Muscle of arm (tissue), 1 donor: ENCODE measurements at regions not wholly inside any gene's neighbourhood (a gene's known extent, or its start where the extent isn't known, plus 50 kb on each side); places are given as distances from the start of the nearest gene placed in this dataset.

Experiments
- DNase-seq: peaks from one replicate; pipeline ENCODE4 v3.0.0-alpha.2; 2013

DNA sequence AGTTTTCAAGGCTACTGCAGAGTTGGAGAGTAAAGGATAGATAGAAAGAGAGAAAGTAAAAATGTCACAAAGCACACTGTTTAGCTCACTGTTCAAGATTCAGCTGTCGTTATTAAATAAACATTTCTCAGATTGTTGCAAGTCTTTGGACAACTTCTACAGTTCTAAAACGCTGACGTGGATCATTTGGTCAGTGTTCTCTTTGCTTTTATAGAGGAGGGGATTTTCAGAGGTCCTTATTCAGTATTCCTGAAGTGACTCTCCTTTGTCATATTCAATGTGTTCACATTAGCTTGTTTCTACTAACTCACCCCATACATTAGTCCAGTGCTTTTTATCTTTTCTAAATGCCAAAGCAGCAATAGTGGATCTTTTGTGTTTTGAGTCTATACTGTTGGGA is 154.7 kb upstream of the ARGLU1 start:
- no peak for DNase-seq

DNA sequence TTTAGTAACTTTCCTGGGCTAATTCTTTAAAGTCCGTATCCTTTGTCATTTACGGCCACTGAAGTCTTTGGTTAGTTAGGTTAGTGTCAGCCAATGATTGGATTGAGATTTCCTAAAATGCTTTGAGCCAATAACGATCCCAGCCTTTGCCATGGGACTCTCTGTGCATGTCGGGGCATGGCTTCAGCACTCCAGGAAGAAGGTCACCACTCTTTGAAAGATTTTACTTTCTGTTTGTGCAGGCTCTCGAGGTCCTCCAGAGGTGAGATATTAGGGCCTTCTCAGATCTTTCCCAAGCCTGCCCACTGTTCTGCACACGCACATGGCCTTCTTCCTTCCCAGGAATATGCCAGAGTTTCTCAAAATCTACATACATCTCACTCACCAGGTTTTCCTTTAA is 153.7 kb upstream of the ARGLU1 start:
- DNase-seq: no peak

DNA sequence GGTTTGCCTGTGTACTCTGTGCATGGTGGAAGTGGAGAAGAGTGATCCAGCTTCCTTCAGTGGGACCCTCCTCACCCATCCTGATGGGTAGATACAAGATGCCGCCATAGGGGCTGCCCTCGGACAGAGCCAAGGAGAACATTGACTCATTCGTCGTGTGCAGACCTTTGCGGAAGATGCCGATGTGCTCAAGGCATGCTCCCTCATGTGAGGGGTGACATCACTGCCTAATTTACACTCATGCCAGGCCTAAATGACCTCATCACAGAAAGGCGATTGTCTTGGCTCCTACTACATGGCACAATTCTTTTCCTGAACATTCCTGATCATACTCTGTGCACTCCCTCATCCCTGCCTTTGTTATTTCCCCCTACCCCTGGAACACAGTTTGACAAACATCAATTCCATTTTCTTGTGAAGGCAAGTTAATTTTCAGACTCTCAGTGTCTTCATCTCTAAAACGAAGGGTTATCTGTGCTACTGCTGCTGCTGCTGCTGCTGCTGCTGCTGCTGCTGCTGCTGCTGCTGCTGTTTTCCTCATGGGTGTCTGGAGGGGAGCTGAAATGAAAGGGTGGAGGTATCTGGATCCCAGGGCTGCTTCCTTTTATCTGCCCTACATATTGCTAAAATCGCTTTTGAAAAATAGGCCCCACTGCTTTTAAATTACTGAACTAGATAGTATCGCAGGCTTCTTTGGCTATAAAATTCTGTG is 146.5 kb upstream of the ARGLU1 start:
- no peak for DNase-seq

DNA sequence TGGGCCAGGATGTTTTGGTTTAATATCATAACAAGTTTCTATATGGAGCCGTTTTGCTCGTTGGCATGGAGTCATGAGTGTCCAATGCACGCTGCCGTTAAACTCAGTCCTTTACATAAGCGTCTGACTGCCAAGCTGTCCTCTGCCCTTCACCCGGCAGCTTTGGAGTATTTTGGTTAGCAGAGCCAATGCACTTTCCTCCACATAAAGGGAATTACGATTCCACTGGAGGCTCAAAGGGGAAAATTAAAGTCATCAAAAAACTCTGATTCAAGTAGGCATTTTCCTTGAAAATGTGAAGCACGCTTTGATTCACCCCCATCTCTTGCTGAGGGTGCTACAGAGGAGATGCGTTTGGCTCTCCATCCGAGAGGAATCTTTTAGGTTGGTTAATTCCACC is 144.4 kb upstream of the ARGLU1 start:
- no peak for DNase-seq

DNA sequence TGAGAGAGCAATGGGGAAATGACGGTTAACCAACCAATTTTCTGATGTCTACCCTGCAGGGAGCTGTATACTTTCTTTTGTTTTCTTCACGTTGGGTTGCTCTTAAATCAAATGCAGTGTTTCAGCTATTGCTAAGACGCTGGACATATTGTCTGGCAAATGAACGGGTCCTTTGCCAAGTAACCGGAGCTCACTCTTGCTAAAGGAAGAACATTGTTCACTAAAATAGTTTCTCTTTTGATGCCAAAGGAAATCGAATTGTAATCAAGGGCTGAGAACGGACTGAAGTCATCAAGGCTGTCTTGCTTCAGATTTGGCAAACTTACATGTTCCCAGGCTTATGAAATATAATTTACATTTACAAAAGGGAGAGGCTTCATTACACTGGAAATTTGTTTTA is 142.3 kb upstream of the ARGLU1 start:
- peak; percentile 43 for DNase-seq

DNA sequence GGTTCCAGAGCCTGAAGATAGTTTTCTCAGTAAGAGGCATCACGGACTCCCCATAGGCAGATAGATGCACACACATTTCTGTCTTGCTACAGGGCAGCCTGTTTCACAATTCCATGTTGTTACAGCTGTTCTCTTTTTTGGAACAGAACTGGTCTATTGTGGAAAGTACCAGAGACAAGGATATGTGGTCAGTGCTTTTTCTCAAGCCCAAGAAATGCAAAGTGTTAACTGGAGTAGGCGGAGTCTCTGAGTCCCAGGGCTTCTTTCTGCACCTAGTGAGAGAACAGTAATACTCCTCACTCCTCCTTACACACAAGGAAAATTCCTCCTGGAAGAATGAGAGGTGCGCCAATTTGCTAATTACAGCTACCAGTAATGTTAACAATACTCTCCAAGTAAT is 141.6 kb upstream of the ARGLU1 start:
- DNase-seq: no peak

DNA sequence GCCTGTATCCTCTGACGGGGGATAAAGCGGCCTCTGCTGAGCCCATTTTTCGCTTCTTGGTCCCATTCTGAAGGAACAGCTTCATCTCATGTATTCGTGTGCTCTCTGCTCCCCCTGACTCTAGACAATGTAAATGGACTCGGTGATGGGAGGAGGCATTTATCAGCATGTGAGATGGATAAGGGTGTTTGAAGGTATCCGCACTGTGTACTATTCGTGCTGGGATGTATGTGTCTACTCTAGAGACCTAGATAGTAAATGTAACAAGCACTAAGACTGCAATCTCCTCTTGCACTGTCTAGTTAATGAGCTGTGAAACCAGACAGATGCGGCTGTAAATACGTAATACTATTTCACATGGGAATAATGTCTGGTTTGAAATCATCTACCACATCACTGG is 134.6 kb upstream of the ARGLU1 start:
- DNase-seq: no peak

DNA sequence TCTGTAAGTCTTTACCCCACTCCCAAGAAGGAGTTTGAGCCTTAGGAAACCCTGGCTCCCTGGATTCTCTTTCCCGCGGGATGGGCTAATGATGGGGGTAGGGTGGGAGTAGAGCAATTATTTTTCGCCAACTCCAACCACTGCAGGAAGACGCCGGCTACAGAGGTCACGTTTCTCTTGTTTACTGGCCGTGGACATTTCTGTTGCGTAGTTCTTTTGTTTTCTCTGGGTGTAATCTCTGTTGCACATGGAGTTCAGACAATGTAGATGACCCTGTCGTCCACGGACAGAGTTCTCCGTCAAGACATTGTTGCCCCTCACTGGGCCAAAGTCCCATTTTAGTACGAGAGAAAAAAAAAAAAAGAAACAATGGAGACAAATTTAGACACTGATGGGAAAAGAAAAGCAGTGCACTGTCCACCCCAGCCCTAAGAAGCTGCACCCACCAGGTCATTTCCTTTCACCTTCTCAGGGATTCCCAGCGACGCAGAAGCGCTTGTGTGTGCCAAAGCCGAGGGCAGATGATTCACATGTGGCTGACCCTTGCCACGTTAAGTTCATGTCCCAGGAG is 133.9 kb upstream of the ARGLU1 start:
- no peak for DNase-seq

DNA sequence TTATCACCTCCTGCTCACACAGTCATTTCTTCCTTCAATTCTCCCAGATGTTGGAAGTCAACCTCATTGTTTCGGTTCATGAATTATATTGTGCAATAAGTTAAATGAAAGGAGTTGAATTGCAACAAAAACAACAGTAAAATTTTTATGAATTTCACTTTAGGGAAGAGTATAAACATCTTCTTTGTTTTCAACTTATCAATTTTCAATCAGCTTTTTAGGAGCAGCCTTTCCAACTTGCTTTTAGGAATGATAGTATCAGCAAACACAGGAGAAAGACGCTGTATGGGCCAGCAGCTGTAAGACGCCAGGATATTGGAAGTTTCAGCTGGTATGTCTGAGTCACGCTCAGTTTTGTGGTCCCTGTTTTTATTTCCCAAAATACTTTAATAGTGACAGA is 132.5 kb upstream of the ARGLU1 start:
- no peak for DNase-seq

DNA sequence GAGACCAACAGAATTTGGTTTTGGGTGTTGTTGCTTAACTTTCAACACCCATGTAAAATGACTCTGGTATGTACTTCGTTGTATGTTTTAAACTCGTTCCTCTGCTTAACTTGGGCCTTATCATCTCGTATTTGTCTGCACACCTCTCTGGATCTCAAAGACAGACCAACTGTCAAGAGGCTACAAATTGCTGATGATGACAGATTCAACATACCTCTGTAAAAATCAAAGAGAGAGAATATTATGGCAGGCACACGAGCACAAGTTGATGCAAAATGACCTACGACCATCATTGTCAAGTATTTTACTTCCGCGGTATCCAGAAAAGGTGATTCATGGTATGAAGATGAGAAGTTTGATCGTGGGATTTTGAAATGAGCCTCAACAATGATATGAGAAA is 132.1 kb upstream of the ARGLU1 start:
- DNase-seq: no peak

DNA sequence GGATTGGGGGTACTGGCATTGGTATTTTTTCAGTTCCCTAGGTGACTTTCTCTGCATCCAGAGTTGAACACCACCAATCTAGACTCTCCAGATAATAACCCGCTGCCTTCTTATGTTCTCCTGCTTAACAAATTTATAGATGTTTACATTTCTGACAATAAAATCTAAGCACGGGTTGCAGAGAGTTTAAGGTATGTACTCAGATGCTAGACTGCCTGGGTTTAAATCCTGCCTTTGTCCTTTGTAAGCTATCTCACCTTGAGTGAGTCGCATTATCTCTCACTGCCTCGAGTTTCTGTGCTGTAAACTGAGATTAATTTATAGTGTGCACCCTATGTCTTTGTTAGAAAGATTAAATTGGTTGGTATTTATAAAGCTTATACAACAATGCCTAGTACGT is 131.4 kb upstream of the ARGLU1 start:
- no peak for DNase-seq

DNA sequence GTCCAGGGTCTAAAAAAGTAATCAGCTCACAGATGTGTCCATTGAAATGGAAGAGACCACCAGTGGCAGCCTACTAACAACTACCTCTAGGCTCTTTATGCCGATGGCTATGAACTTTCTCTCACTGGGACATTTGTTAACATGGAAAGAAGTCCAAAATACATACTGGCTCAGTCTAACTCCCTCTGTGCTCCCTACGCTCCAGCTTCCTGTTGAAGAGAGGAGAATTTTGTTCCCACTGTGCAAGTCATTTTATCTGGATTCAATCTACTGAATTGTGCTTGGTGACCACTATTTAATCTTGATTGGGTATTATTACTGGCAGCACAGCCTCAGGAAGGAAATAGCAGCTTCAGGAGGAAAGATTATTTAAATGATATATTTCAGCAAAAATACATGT is 128.8 kb upstream of the ARGLU1 start:
- no peak for DNase-seq

DNA sequence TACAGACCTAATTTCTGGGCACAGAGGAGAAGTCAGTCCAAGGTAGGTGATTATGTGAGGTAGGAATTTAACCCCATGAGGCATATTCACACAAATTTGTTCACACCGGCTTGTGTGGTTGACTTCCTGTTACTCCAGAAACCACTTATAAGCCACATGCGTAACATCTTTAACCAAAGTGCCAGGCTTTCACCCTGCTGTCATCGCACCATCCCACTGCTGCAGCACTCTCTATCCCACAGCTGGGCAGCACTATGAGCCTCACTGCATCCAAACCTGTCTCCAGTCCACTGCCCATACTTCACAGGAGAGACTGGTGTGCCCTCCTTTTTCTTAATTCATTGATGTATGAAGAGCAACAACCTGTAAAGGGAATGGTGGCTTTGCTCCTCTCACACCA is 128.2 kb upstream of the ARGLU1 start:
- no peak for DNase-seq

DNA sequence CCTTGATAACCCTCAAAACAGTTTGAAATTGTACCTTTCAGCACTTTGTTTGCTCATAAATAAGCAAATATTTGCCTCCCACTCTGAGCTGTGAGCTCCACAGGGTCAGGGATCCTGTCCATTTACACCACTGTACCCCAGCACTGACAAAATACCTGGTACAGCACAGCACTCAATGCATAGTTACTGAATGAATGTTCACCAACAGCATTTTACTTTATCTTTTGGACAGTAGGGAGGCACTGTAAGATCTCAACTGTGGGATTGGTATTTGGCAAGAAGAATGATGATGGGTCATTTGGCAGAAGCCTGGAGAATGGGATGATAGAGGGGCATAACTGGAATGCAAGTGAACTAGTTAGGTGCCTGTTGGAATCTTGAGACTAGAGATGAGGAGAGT is 127.2 kb upstream of the ARGLU1 start:
- DNase-seq: no peak

DNA sequence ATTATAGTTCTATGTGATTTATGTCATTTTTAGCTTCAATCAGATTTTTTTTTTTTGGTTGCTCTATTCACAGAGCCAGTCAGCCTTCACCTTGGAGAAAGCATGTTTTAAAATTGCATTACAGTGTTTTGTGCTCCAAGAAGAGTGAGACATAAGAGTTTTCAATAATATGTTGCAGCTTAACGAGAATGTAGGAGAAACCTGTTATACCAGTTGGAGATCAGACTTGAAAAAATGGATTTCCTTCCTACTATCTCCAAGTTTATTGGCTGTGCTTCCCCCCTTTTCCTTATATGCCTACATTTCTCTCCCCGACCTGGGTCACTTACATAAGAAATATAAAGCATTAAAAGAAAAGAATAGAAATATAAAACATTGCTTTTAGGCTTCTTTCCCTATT is 123.9 kb upstream of the ARGLU1 start:
- no peak for DNase-seq

DNA sequence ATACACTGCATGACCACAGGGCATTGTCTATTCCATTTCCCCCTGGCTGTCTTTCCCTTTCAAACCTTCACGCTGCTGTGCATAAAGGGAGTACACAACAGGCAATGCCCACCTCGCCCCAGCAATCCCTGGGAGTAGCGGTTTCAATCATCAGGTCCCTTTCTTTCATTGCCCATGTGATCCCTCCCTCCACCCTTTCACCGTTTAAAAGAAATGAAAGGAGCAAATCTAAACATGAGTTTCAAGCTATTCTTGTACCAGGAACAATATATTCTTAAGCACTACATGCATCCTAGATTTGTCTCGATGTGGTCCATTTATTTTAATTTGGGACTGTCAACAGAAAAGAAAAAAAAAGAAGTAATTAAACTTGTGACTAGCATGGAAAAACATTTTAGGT is 123.4 kb upstream of the ARGLU1 start:
- DNase-seq: no peak

DNA sequence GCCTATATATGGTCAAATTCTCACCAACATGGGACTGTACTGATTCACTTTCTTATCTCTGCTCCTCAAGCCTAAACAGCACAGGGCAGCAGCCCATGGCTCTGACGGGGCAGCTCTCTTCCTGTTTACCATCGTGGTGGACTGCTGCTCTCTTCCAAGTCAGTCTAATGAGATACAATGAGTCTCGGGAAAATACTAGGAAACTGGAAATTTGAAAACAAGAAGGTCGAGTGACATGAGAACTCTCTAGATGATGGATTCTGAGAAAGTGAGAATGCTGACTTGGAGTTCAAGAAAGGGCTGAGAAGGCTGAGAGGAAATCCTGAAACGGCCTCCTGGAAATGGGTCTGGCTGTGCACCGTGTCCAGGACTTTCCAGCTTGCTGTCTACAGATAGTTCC is 122.8 kb upstream of the ARGLU1 start:
- DNase-seq: no peak

DNA sequence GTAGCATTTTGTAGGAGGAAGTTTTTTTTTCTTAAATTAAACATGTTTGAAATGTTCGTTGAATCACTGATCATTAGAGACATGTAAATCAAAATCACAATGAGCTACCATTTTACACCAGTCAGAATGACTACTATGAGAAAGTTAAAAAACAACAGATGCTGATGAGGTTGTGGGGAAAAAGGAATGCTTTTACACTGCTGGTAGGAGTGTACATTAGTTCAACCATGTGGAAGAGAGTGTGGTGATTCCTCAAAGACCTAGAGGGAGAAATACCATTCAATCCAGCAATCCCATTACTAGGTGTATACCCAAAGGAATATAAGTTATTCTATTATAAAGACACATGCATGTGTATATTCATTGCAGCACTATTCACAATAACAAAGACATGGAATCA is 122.0 kb upstream of the ARGLU1 start:
- DNase-seq: no peak

DNA sequence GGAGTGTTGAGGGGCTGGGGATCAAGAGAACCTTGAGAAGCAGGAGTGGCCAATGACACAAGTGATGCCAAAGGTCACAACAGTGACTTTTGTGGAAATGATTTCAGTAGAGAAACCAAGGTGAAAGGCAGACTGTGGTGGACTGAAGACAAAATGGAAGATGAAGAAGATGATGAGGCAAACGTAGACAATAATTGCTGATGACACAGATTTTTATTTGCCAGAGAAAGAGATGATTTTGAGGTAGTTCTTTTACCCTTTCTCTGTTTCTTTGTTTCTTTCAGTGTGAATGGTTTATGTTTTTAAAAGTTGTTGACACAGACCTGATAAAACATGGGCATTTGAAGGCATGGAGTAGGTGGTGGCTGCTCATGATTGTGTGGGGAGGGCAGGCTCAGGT is 121.0 kb upstream of the ARGLU1 start:
- DNase-seq: no peak

DNA sequence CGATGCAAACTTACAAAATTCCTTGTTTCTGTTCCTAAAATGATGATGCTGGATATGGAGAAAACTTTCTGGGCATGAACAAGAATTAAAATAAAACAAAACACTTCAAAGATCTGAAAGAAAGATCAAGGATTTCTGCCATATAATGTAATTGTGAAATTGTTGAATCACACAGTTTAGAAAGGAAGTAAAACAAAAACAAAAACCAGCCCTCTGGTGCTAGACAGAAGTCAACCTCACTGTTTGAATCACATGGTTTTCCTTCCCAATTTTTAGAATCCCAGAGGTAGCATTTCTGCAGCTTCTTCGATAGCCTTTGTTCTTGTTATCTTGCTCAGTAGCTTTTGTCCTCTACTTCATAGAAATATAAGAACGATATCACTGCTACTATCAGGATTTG is 118.2 kb upstream of the ARGLU1 start:
- DNase-seq: no peak

DNA sequence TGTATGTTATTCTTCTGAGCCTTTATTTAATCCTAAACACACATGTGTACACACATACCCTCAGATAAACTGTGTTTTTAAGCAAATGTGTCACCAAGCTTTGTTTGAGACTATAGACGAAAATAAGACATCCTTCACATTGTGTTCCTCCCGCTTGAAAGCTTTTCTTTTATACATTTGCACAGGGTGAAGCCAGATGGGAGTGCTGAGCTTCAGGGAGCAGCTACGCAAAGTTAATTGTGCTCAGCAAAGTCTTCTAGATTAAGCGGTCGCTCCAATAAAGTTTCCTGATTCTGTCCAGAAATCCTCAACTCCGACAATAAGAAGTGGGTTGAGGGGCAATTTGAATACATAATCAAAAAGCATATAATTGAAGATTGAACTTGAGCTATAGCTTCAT is 117.2 kb upstream of the ARGLU1 start:
- DNase-seq: no peak

DNA sequence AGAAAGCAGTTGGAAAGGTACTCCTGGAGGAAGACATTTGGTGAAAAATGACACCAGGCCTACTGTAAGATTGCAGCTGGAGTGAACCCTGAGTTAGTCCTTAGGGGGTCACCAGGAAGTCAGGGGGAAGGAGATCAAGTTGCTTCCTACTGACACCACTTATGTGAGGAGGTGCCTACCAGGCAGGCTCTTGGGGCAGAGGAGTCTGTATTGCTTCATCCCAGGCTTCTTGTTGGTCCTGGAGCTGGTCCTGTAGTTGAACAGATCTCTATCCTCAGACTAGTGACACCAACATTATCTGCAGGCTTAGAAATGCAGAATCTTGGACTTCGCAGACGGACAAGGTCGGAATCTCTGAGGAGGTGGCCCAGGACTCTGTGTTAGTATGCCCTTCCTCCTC is 116.0 kb upstream of the ARGLU1 start:
- DNase-seq: no peak

DNA sequence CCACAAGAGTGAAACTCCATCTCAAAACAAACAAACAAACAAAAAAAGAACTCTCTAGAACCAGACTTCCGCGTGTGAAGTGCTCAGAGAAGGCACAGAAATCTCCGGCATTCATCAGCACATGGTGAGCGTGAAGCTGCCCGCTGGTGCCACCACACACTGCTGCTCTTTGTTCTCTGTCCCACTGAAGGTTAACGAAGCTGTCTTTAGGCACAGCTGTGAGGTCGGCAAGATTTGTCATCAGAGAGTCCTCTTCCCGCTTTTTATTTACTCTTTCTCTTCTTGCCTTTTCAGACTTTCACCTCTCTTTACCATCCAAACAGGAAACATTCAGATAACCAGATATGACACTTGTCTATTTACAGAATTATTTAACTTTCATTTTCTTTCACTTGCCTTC is 115.2 kb upstream of the ARGLU1 start:
- no peak for DNase-seq

DNA sequence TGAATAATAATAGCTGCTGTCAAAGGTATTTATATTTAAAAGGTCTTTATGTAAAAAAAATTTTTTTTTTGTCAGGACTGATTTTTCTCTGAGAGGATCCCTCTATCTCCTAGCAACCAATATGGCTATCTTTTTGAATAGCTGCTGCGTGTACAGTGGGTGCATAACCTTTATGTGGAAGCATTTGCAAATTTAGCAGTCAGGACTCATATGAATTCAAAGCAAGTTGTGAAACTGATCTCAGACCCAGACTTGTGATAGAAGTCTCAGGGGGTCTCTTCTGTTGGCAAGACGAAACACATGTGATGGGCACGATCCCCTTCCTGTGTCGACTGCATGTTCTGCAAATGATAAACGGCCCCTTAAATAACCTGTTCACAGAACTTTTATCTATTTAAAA is 114.1 kb upstream of the ARGLU1 start:
- DNase-seq: no peak
